ENCODE measurements at regions not wholly inside any gene's neighbourhood (a gene's known extent, or its start where the extent isn't known, plus 50 kb on each side); places are given as distances from the start of the nearest gene placed in this dataset.
"Not testable (repeated sequence)": the region's sequence is repeated elsewhere in the genome, so short reads cannot be mapped to it uniquely, and the experiment has no call there.

DNA sequence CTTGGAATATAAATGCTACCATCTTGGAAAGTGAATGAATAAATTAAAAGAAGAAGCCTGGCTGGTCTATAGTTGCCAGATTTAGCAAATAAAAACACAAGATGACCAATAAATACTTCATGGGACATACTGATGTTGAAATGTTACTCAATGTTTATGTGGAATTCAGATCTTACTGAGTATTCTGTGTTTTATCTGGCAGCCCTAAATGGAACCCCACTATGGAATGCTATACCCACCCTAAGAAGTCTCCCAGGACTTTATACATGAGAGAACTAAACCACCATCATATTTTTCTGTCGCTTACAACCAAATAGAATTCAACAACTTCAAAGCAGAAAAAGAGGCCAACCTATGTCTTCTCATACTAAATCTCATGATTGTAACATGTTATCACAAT lies 177.6 kb upstream of the HMCN1 start:
- Mint-ChIP-seq H3K27me3 (no peaks in the 10 kb centered on the region), H3K36me3 (ENCODE audit: low read depth) (no peaks in the 10 kb centered on the region), H3K4me1 (peaks cover 23% of the 10 kb centered on the region), H3K4me3 (no peak overlapping the region), H3K9me3 (no peaks in the 10 kb centered on the region), H3K27ac (no peak overlapping the region)
- ATAC-seq (no peak), DNase-seq (no peak)

GRCh38 chr1:185555743-185556142 lies 178.4 kb upstream of the HMCN1 start:
- no peak overlapping the region for H3K4me3 Mint-ChIP-seq
- H3K27ac Mint-ChIP-seq: no peak overlapping the region
- no peaks in the 10 kb centered on the region for H3K9me3 Mint-ChIP-seq

GRCh38 chr1:185551008-185551407 lies 183.2 kb upstream of the HMCN1 start:
- Mint-ChIP-seq H3K27me3 (no peaks in the 10 kb centered on the region), H3K9me3 (no peaks in the 10 kb centered on the region), H3K36me3 (ENCODE audit: low read depth) (no peaks in the 10 kb centered on the region), H3K4me1 (no peaks in the 10 kb centered on the region), H3K27ac (no peak overlapping the region), H3K4me3 (no peak overlapping the region)
- DNase-seq (no peak), ATAC-seq (no peak)

More at GRCh38 chr1:185555743-185556142, 178.4 kb upstream of the HMCN1 start:
- H3K27me3 Mint-ChIP-seq: no peaks in the 10 kb centered on the region
- DNase-seq (no peak), ATAC-seq (no peak)
- H3K4me1 Mint-ChIP-seq: peaks cover 14% of the 10 kb centered on the region
- no peaks in the 10 kb centered on the region for H3K36me3 Mint-ChIP-seq (ENCODE audit: low read depth)

GRCh38 chr1:185549906-185550305 lies 184.3 kb upstream of the HMCN1 start:
- ATAC-seq: no peak
- H3K27ac Mint-ChIP-seq: no peak overlapping the region
- no peaks in the 10 kb centered on the region for H3K4me1 Mint-ChIP-seq
- no peaks in the 10 kb centered on the region for H3K36me3 Mint-ChIP-seq (ENCODE audit: low read depth)
- no peaks in the 10 kb centered on the region for H3K9me3 Mint-ChIP-seq
- DNase-seq: no peak
- H3K27me3 Mint-ChIP-seq: no peaks in the 10 kb centered on the region
- H3K4me3 Mint-ChIP-seq: no peak overlapping the region

- Mint-ChIP-seq H3K9me3 (no peaks in the 10 kb centered on the region), H3K27me3 (no peaks in the 10 kb centered on the region), H3K4me3 (no peak overlapping the region), H3K27ac (no peak overlapping the region), H3K4me1 (no peaks in the 10 kb centered on the region), H3K36me3 (ENCODE audit: low read depth) (no peaks in the 10 kb centered on the region)
- ATAC-seq: no peak
- no peak for DNase-seq
These were observed 188.2 kb upstream of the HMCN1 start for GRCh38 chr1:185546029-185546428.

DNA sequence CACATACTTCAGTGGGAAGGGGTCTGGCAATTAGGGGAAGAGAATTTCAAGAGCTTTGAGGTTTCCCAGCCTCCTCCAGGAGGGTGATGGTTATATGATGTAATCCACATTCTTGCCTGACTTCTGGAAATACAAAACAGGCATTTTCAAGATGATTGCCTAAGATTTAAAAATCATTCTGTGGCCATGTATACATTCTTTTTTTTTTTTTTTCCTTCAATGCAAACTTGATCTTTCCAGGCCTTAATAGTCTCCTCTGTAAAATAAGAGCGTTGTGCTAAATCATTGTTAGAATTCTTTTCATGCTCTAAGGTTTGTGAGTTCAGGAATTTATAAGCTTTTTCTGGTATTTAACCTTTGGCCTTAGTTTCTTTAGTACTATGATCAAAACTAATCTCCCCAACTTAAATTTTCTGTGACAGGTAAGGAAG lies 192.3 kb upstream of the HMCN1 start:
- Mint-ChIP-seq H3K9me3 (peaks cover 4% of the 10 kb centered on the region), H3K4me1 (peaks cover 7% of the 10 kb centered on the region)

DNA sequence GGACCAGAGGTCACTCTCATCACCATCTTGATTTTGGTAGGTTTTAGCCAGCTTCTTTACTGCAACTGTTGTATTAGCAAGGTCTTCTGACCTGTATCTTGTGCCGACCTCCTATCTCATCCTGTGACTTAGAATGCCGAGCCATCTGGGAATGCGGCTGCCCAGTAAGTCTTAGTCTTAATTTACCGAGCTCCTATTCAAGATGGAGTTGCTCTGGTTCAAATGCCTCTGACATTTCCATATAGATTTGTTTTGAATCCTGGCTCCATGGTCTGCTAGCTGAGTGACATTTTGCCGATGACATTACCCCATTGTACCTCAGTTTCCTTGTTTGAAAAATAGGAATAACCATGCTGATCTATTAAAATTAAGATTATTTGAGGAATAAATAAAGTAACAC lies 193.9 kb upstream of the HMCN1 start:
- no peak for DNase-seq
- Mint-ChIP-seq H3K36me3 (ENCODE audit: low read depth) (no peaks in the 10 kb centered on the region), H3K27me3 (no peaks in the 10 kb centered on the region), H3K9me3 (peaks cover 4% of the 10 kb centered on the region), H3K4me3 (no peak overlapping the region), H3K4me1 (peaks cover 7% of the 10 kb centered on the region), H3K27ac (no peak overlapping the region)
- no peak for ATAC-seq

More for the DNA sequence above, 192.3 kb upstream of the HMCN1 start:
- H3K4me3 Mint-ChIP-seq: no peak overlapping the region
- no peaks in the 10 kb centered on the region for H3K27me3 Mint-ChIP-seq
- ATAC-seq (no peak), DNase-seq (no peak)
- H3K27ac Mint-ChIP-seq: no peak overlapping the region
- H3K36me3 Mint-ChIP-seq (ENCODE audit: low read depth): no peaks in the 10 kb centered on the region

DNA sequence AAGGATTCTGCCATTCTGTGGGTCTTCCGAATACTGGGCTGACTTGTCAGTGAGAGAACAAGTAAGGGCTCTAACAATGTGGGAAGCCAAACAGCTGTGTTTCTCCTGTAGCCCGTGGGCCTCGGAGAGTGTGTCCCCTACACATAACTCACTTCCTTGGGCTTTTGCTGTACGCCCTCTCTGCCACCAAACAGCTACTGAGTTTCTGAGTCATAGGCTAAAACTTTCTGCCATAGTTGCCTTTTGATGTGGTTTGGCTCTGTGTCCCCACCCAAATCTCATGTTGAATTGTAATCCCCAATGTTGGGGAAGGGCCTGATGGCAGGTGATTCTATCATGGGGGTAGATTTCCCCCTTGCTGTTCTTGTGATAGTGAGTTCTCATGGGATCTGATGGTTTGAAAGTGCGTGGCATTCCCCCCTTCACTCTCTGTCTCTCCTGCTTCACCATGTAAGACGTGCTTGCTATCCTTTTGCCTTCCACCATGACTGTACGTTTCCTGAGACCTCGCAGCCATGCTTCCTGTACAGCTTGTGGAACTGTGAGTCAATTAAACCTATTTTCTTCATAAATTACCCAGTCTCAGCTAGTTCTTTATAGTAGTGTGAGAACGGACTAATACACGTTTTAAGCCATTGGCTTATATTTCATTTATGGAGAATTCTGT lies 194.8 kb upstream of the HMCN1 start:
- Mint-ChIP-seq H3K27ac (no peak overlapping the region), H3K36me3 (ENCODE audit: low read depth) (no peaks in the 10 kb centered on the region), H3K4me3 (no peak overlapping the region), H3K9me3 (peaks cover 4% of the 10 kb centered on the region), H3K4me1 (peaks cover 7% of the 10 kb centered on the region), H3K27me3 (no peaks in the 10 kb centered on the region)
- ATAC-seq (peak; percentile 63), DNase-seq (peak; percentile 7)

- H3K9me3 Mint-ChIP-seq; H3K4me1 Mint-ChIP-seq; H3K4me3 Mint-ChIP-seq; H3K36me3 Mint-ChIP-seq (ENCODE audit: low read depth); DNase-seq; H3K27ac Mint-ChIP-seq; ATAC-seq; H3K27me3 Mint-ChIP-seq: not testable (repeated sequence)
These were observed 195.8 kb upstream of the HMCN1 start for GRCh38 chr1:185538309-185538898.

DNA sequence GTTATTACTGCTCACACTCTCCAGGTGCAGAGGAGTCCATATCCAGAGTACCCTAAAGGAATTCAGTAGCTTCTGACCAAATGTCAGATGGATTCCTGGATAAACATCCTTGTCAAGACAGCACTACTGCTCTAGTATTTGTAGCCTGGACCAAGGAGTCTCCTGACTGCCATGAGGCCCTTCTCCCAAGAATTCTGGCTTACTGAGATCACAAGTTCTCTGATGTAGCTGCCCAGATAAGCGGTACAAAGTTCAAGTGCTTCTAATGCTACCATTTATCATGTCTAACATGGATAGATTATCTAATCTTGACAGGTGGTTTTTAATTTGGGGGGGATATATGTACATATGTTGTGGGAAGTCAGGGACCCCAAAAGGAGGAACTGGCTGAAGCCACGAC lies 196.6 kb upstream of the HMCN1 start:
- Mint-ChIP-seq H3K36me3 (ENCODE audit: low read depth) (no peaks in the 10 kb centered on the region), H3K27me3 (no peaks in the 10 kb centered on the region), H3K4me3 (no peak overlapping the region), H3K9me3 (peaks cover 4% of the 10 kb centered on the region), H3K27ac (no peak overlapping the region), H3K4me1 (peaks cover 7% of the 10 kb centered on the region)
- no peak for ATAC-seq
- no peak for DNase-seq

GRCh38 chr1:185536165-185536920 lies 197.8 kb upstream of the HMCN1 start:
- Mint-ChIP-seq H3K27me3 (no peaks in the 10 kb centered on the region), H3K36me3 (ENCODE audit: low read depth) (no peaks in the 10 kb centered on the region), H3K9me3 (peaks cover 4% of the 10 kb centered on the region), H3K27ac (no peak overlapping the region), H3K4me3 (no peak overlapping the region), H3K4me1 (peaks cover 7% of the 10 kb centered on the region)
- DNase-seq (no peak), ATAC-seq (no peak)

- Mint-ChIP-seq H3K9me3 (peaks cover 4% of the 10 kb centered on the region), H3K4me1 (peaks cover 7% of the 10 kb centered on the region), H3K4me3 (no peak overlapping the region), H3K36me3 (ENCODE audit: low read depth) (no peaks in the 10 kb centered on the region), H3K27ac (no peak overlapping the region), H3K27me3 (no peaks in the 10 kb centered on the region)
- DNase-seq (no peak), ATAC-seq (no peak)
These were observed 198.6 kb upstream of the HMCN1 start for GRCh38 chr1:185535621-185536020.

DNA sequence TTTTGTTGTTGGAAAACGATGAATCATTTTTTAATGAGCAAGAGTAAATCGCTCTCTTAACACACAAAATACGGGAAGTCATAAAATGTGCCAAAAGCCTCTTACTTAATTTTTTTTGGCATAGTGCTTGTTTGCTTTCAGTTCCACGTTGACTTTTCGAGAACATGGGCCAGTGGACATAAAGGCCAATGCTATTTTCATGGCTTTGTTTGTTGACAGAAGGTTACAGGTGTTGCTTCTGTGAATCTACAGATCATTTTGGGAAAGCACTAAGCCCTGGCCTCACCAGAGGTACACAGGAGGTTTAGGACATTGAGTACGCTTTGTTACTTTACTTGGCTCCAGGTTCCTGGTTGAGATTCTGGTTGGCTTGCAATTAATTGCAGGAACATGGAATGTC lies 199.4 kb upstream of the HMCN1 start:
- Mint-ChIP-seq H3K27ac (no peak overlapping the region), H3K4me3 (no peak overlapping the region), H3K9me3 (peaks cover 4% of the 10 kb centered on the region), H3K36me3 (ENCODE audit: low read depth) (no peaks in the 10 kb centered on the region), H3K27me3 (no peaks in the 10 kb centered on the region), H3K4me1 (peaks cover 7% of the 10 kb centered on the region)
- ATAC-seq: no peak
- no peak for DNase-seq

GRCh38 chr1:185533596-185533995 lies 200.6 kb upstream of the HMCN1 start:
- no peaks in the 10 kb centered on the region for H3K27me3 Mint-ChIP-seq

GRCh38 chr1:185532856-185533255 lies 201.3 kb upstream of the HMCN1 start:
- Mint-ChIP-seq H3K4me3 (no peak overlapping the region), H3K4me1 (no peaks in the 10 kb centered on the region), H3K27ac (no peak overlapping the region), H3K27me3 (no peaks in the 10 kb centered on the region), H3K9me3 (no peaks in the 10 kb centered on the region), H3K36me3 (ENCODE audit: low read depth) (no peaks in the 10 kb centered on the region)
- no peak for ATAC-seq
- no peak for DNase-seq

More at GRCh38 chr1:185533596-185533995, 200.6 kb upstream of the HMCN1 start:
- no peak overlapping the region for H3K4me3 Mint-ChIP-seq
- no peak for ATAC-seq
- DNase-seq: no peak
- no peak overlapping the region for H3K27ac Mint-ChIP-seq
- H3K4me1 Mint-ChIP-seq: no peaks in the 10 kb centered on the region
- H3K36me3 Mint-ChIP-seq (ENCODE audit: low read depth): no peaks in the 10 kb centered on the region
- H3K9me3 Mint-ChIP-seq: peaks cover 3% of the 10 kb centered on the region

All from activated naive CD8-positive, alpha-beta T cell treated with anti-CD3 and anti-CD28 coated beads, Interleukin-2, amount 50 U/mL, for 24 hours (primary cell).